ENCODE measurements at regions not wholly inside any gene's neighbourhood (a gene's known extent, or its start where the extent isn't known, plus 50 kb on each side); places are given as distances from the start of the nearest gene placed in this dataset.
"Not testable (repeated sequence)": the region's sequence is repeated elsewhere in the genome, so short reads cannot be mapped to it uniquely, and the experiment has no call there.

GRCh38 chr10:117601716-117602115 lies 59.2 kb downstream of the EMX2 start:
- no peak for DNase-seq

- DNase-seq: no peak
Measured at GRCh38 chr10:117603081-117603480, 60.5 kb downstream of the EMX2 start.

- DNase-seq: no peak
Measured at GRCh38 chr10:117603726-117604125, 61.2 kb downstream of the EMX2 start.

GRCh38 chr10:117609095-117609795 lies 66.7 kb downstream of the EMX2 start:
- no peak for DNase-seq

DNA sequence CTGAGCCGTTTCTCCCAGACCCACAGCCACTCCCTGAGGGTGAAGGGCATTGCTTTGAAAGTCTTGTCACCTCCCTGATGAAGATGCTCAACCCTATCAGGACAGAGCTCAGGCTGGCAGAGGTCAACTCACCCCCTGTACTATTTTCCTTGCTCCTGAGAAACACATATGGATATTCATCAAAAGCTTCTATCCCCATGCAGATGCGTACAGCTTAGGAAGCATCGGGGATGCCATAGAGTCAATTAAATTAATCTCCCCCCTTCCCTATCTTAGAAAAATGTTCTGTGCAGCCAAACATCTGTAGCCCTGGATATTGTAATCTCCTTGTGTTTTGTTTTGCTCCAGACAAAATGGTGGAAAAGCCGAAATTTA lies 67.2 kb downstream of the EMX2 start:
- DNase-seq: no peak

DNA sequence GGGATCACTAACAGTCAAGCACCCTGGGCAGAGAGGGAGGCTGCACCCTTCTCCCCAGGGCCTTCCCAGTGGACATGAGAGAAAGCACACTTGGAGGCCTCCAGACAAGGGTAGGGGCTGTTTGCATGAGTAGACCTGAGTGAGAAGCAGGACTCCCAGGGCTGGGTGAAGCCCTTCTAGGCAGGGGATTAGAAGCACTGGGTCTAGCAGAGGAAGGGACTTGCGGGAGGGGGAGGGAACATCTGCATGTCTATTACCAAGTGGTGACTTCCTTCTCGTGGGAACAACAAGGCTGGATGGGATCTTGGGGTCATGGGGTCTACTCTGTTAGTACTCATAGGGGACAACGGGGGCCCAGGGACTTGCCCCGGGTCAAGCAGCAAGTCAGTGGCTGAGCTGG lies 67.8 kb downstream of the EMX2 start:
- no peak for DNase-seq

GRCh38 chr10:117612113-117612512 lies 69.6 kb downstream of the EMX2 start:
- no peak for DNase-seq

- no peak for DNase-seq
Measured at GRCh38 chr10:117615649-117616048, 73.1 kb downstream of the EMX2 start.

DNA sequence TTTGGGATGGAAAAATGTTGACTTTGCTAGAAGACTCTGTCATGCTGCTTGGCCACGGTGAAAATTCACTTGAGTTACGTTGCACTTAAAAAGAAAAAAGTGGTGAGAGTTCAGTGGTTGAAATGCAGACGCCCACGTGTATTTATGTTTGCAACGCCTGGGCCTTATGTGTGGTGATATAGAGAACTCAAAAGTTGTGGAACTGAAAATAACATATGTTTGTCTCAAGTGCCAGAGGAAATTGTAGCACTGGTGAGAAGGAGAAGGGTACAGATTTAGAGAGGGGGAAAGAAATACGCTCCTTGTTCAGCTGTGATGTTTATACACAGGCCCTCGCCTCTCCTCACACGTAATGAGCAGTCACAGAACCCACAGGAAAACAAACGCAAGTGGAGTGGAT lies 73.6 kb downstream of the EMX2 start:
- DNase-seq: no peak

DNA sequence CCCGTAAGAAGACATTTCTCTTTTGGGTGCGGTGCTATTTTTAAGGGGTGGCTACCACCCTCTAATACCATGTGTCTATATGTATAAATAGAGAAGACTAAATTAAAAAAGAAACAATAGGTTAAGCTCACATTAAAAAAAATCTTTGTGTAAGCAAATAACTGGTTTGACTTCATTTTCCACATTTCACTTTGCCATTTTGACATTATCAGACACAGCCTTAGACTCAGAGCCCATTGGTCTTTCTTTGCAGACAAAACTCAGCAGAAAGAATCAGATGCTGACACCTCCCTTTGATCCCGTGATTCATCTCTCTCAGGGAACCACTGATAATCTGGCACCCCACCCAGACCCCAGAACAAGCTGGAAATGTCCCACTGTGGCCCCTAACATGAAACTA lies 74.5 kb downstream of the EMX2 start:
- DNase-seq: no peak

DNA sequence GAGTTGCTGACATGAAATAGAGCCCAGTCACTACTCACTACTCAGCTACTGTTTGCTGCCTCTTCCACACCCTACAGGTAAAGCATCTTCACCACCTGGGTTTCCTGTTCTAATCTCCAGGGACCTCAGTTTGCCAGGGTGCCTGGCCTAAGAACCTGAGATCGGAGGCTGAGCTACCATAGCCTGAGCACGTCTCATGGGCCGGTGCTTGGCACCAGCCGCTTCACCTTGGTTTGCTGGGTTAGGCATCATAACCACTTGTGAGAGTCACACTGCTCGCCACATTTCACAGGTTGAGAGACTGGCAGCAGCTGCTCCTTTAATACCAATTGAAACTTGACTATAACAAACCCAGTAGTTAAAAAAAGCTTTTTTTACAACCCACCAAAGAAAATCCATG lies 75.1 kb downstream of the EMX2 start:
- DNase-seq: no peak

DNA sequence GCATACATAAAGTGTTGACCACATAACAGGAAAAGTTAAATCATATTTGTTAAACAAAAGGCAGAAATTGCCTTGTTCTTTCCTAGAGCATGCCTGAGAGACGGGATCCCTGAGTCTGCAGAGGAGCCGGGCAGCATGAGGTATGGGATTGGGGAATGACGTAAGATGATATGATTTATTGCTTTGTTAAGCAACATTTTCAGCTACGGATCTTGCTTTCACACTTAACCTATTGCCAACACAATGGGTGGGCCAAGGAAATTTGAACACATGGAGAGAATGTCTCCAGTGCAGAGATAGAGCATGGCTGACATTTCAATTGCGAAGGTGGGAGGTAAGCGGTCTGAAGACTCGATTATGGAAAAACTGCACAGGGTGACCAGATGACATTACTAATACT lies 76.7 kb downstream of the EMX2 start:
- DNase-seq: no peak

DNA sequence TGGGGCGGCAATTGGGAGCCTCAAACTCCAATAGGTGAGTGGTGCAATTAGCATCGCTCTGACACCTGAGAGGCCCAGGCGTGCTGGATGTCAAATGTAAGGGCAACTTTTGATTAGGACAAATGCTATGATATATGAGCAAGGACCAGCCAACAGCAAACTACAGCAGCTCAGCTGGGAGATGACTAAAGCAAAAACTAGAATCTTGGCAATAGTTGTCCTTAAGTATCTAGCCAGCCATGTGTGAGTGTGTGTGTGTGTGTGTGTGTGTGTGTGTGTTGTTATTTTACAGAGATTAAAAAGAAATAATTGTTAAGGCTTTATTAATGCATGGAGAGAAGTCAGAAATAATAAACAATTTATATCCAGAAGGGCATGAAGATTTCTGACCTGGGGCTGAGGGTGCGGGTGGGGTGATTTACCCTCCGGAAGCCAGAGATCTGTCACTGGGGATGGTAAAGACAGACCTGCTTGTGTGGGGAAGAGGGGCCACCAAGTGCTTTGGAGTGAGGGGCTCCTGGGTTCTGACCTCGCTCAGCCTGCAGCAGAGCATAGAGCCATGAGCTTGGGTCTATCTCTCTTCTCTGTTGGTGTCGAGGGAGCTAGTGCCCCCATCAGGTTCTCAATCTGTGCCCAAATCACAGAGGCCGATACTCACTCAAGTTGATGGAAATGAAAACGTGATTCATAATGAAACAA lies 77.3 kb downstream of the EMX2 start:
- no peak for DNase-seq

DNA sequence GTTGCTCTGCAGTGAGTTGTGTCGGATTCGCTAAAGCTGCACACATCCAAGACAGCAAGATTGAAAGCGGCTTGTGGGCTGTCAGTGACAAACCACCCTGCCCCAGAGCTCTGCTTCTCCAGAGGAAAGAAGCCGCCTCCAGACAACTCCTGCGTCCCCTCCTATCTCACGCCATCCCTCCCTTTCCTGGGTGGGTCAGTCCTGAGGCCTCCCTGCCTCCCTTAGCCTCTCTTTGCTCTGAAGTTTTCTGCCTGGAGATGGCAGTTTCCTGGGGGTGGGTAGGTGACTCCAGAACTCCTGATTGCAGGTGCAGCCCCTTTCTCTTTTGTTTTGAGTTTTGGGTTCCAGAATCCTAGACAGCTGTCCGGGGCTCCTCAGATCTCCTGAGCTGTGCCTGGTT lies 78.7 kb downstream of the EMX2 start:
- DNase-seq: no peak

- no peak for DNase-seq
Measured at GRCh38 chr10:117621795-117622420, 79.4 kb downstream of the EMX2 start.

DNA sequence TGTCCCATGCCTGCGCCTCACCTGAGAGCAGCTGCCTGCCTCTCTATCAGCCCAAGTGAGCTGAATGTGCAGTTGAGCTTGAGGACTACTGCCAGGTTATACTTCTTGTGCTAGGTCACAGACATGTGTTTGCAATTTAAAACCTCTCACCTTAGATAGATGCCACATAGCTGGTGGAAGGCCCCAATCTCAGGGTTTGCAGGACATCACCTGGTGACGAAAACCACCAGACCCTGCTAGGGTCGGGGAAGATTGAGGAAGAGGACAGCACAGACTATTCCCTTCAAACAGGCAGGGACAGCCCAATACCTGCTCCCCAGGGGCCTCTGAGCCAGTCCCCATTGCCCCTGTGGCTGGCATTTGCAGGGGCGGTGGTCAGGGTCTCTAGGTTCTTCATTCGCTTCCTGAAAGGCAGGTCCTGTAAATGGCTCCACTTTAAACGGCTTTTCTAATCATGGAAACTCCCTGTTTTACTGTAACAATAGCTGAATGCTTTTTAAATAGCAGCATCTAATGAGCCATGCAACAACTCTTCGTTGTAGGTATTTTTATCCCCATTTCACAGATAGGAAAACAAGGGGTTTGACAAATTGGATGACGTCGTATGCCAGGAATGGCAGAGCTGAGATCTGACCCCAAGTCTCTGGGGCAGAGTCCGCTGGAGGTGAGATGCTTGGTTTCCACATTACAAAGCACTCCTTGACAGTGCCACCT lies 80.1 kb downstream of the EMX2 start:
- no peak for DNase-seq

- DNase-seq: no peak
Measured at GRCh38 chr10:117626228-117626627, 83.7 kb downstream of the EMX2 start.

DNA sequence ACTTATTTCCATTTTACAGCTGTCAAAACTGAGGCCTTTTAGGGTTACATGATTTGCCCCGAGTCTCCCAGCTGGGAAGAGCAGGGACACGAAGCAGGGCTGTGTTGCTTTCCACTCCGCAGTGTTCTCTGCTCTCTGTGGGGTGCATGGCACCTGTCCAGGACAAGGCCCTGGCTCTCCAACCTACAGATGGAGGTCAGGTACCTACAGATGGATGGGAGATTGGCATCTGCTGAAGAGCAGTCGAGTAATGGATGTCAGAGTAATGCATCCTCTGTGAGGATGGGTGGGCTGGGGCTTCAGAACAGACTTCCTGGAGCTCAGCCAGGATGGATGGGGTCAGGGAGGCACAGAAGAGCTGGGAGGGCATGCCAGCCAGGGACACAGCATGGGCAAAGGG lies 85.0 kb downstream of the EMX2 start:
- DNase-seq: no peak

GRCh38 chr10:117629717-117630116 lies 87.2 kb downstream of the EMX2 start:
- not testable (repeated sequence) for DNase-seq

GRCh38 chr10:117631276-117632145 lies 89.0 kb downstream of the EMX2 start:
- no peak for DNase-seq

- no peak for DNase-seq
Measured at GRCh38 chr10:117632406-117632805, 89.9 kb downstream of the EMX2 start.

- DNase-seq: no peak
Measured at GRCh38 chr10:117635826-117636225, 93.3 kb downstream of the EMX2 start.

DNA sequence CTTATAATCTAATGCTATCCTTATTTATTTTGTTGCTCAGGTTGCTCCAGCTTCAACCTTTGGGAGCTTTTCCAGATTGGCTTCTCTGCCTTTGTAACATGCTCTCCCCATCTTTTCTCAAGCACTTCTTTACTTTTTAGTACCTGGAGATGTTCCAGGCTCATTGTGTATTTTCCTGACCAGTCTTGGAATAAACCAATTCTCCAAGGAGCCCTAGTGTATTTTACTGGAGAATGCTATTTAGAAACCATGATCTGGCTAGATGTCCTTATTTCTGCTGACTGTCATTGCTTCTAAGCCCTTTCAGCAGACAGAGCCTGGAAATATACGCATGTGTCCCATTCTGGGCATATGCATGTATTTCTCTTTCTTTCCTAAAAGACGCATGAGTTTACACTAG lies 95.7 kb downstream of the EMX2 start:
- DNase-seq: no peak
